Osteocyte (in vitro differentiated cells): ENCODE measurements at regions not wholly inside any gene's neighbourhood (a gene's known extent, or its start where the extent isn't known, plus 50 kb on each side); places are given as distances from the start of the nearest gene placed in this dataset.

Experiments
- DNase-seq: peaks from one replicate; pipeline ENCODE4 v3.0.0; 2021; ENCODE audit warnings: mixed read lengths; ENCODE audit not compliant: unreplicated experiment; ENCODE audit errors: extremely low spot score
- H3K27ac Mint-ChIP-seq: one replicate; pipeline ENCODE4 v1.8.0; 2021; ENCODE audit warnings: mild to moderate bottlenecking, mixed read lengths; ENCODE audit not compliant: unreplicated experiment
- H3K27me3 Mint-ChIP-seq: one replicate; pipeline ENCODE4 v1.8.0; 2021; ENCODE audit warnings: mixed read lengths; ENCODE audit not compliant: unreplicated experiment
- H3K36me3 Mint-ChIP-seq: one replicate; pipeline ENCODE4 v1.8.0; 2021; ENCODE audit warnings: mixed read lengths; ENCODE audit not compliant: unreplicated experiment
- H3K4me1 Mint-ChIP-seq: one replicate; pipeline ENCODE4 v1.8.0; 2021; ENCODE audit warnings: mixed read lengths; ENCODE audit not compliant: unreplicated experiment
- H3K4me3 Mint-ChIP-seq: one replicate; pipeline ENCODE4 v1.8.0; 2021; ENCODE audit warnings: mild to moderate bottlenecking, moderate library complexity, mixed read lengths; ENCODE audit not compliant: unreplicated experiment
- H3K9me3 Mint-ChIP-seq: one replicate; pipeline ENCODE4 v1.8.0; 2021; ENCODE audit warnings: mixed read lengths; ENCODE audit not compliant: unreplicated experiment
- CTCF ChIP-seq: fragments of 200-600 bp; sonication (generic); IDR thresholded peaks from 2 replicates; pipeline ENCODE4 v1.5.0; 2021; ENCODE audit warnings: antibody characterized with exemption, mild to moderate bottlenecking, moderate library complexity

GRCh38 chr16:17817943-17818342 lies 347.2 kb upstream of the XYLT1 start:
- H3K9me3 Mint-ChIP-seq, result peaks cover 42% of the 10 kb centered on the region
- no peak overlapping the region for H3K4me3 Mint-ChIP-seq
- no peak overlapping the region for H3K27ac Mint-ChIP-seq
- H3K4me1 Mint-ChIP-seq, result no peaks in the 10 kb centered on the region
- TF ChIP-seq CTCF, result no peak
- H3K36me3 Mint-ChIP-seq, result no peaks in the 10 kb centered on the region
- DNase-seq, result no peak
- H3K27me3 Mint-ChIP-seq, result no peaks in the 10 kb centered on the region

GRCh38 chr16:17817260-17817659 lies 346.5 kb upstream of the XYLT1 start:
- Mint-ChIP-seq H3K4me3 (no peak overlapping the region), H3K27me3 (no peaks in the 10 kb centered on the region), H3K36me3 (no peaks in the 10 kb centered on the region), H3K4me1 (no peaks in the 10 kb centered on the region), H3K27ac (no peak overlapping the region), H3K9me3 (peaks cover 39% of the 10 kb centered on the region)
- no peak for DNase-seq
- TF ChIP-seq CTCF, result no peak

GRCh38 chr16:17812771-17813170 lies 342.0 kb upstream of the XYLT1 start:
- TF ChIP-seq CTCF, result no peak
- H3K9me3 Mint-ChIP-seq, result peaks cover 44% of the 10 kb centered on the region
- no peak for DNase-seq

GRCh38 chr16:17804857-17805256 lies 334.1 kb upstream of the XYLT1 start:
- Mint-ChIP-seq H3K4me1 (no peaks in the 10 kb centered on the region), H3K9me3 (peaks cover 32% of the 10 kb centered on the region), H3K27me3 (no peaks in the 10 kb centered on the region), H3K4me3 (no peak overlapping the region), H3K27ac (no peak overlapping the region), H3K36me3 (no peaks in the 10 kb centered on the region)
- no peak for DNase-seq
- TF ChIP-seq CTCF, result no peak

More at GRCh38 chr16:17812771-17813170, 342.0 kb upstream of the XYLT1 start:
- Mint-ChIP-seq H3K27ac (no peak overlapping the region), H3K4me3 (no peak overlapping the region), H3K27me3 (no peaks in the 10 kb centered on the region), H3K4me1 (no peaks in the 10 kb centered on the region), H3K36me3 (no peaks in the 10 kb centered on the region)

GRCh38 chr16:17803625-17804410 lies 333.1 kb upstream of the XYLT1 start:
- H3K27me3 Mint-ChIP-seq, result no peaks in the 10 kb centered on the region
- TF ChIP-seq CTCF, result no peak
- no peak overlapping the region for H3K4me3 Mint-ChIP-seq
- DNase-seq, result no peak
- H3K36me3 Mint-ChIP-seq, result no peaks in the 10 kb centered on the region
- H3K27ac Mint-ChIP-seq, result no peak overlapping the region
- peaks cover 29% of the 10 kb centered on the region for H3K9me3 Mint-ChIP-seq
- no peaks in the 10 kb centered on the region for H3K4me1 Mint-ChIP-seq
